ENCODE measurements at regions not wholly inside any gene's neighbourhood (a gene's known extent, or its start where the extent isn't known, plus 50 kb on each side); places are given as distances from the start of the nearest gene placed in this dataset.

GRCh38 chr3:30269751-30270445 is 336.5 kb upstream of the TGFBR2 start:
- DNase-seq, result no peak

- DNase-seq, result no peak
Measured at GRCh38 chr3:30271781-30272180, 334.6 kb upstream of the TGFBR2 start.

GRCh38 chr3:30273304-30274072 is 332.9 kb upstream of the TGFBR2 start:
- DNase-seq, result no peak

GRCh38 chr3:30277494-30277893 is 328.9 kb upstream of the TGFBR2 start:
- DNase-seq, result no peak

GRCh38 chr3:30281526-30281925 is 324.9 kb upstream of the TGFBR2 start:
- no peak for DNase-seq

GRCh38 chr3:30282154-30282696 is 324.2 kb upstream of the TGFBR2 start:
- no peak for DNase-seq

GRCh38 chr3:30285188-30286006 is 321.0 kb upstream of the TGFBR2 start:
- no peak for DNase-seq

GRCh38 chr3:30286007-30286669 is 320.3 kb upstream of the TGFBR2 start:
- DNase-seq, result no peak

GRCh38 chr3:30286811-30287210 is 319.6 kb upstream of the TGFBR2 start:
- no peak for DNase-seq

- DNase-seq, result no peak
Measured at GRCh38 chr3:30288830-30289229, 317.6 kb upstream of the TGFBR2 start.

GRCh38 chr3:30289324-30289723 is 317.1 kb upstream of the TGFBR2 start:
- no peak for DNase-seq

- DNase-seq, result no peak
Measured at GRCh38 chr3:30289766-30290165, 316.6 kb upstream of the TGFBR2 start.

GRCh38 chr3:30290479-30290878 is 315.9 kb upstream of the TGFBR2 start:
- no peak for DNase-seq

- no peak for DNase-seq
Measured at GRCh38 chr3:30292192-30292893, 314.1 kb upstream of the TGFBR2 start.

GRCh38 chr3:30293621-30294240 is 312.7 kb upstream of the TGFBR2 start:
- no peak for DNase-seq

GRCh38 chr3:30294241-30294667 is 312.1 kb upstream of the TGFBR2 start:
- DNase-seq, result no peak

GRCh38 chr3:30297112-30297511 is 309.3 kb upstream of the TGFBR2 start:
- DNase-seq, result no peak

- DNase-seq, result no peak
Measured at GRCh38 chr3:30299674-30300385, 306.6 kb upstream of the TGFBR2 start.

- no peak for DNase-seq
Measured at GRCh38 chr3:30300809-30301208, 305.6 kb upstream of the TGFBR2 start.

- DNase-seq, result no peak
Measured at GRCh38 chr3:30302027-30302426, 304.4 kb upstream of the TGFBR2 start.

- DNase-seq, result no peak
Measured at GRCh38 chr3:30303770-30304169, 302.6 kb upstream of the TGFBR2 start.
